ENCODE measurements at regions not wholly inside any gene's neighbourhood (a gene's known extent, or its start where the extent isn't known, plus 50 kb on each side); places are given as distances from the start of the nearest gene placed in this dataset.

DNA sequence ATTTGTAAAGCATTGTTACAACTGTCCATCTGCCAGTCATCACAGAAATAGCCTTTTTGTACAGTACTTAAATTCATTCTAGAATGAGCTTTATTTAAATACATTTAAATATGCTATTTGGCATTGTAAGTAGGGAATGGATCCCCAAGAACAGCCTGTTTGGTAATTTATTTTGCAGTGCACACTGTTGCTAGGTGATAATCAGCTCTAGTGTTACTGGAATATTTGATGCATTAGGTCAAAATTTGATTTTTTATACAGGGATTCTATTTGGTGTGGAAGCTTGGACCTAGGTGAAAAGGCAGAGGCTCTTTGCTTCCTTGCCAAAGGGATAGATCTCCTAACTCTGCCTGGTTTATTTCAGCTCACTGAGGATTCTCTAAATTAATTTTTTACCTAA lies 593.7 kb downstream of the EPM2A start:
- H3K4me3 ChIP-seq (ENCODE audit: extremely low read depth in 1 of 4, insufficient read depth in 2 of 4, low read depth in 3 of 4, low read length in 4 of 4), result no peak overlapping the region
- H3K79me1 ChIP-seq (ENCODE audit: low read depth, low read length), result no peaks in the 10 kb centered on the region
- no peak overlapping the region for H2AFZ ChIP-seq (ENCODE audit: low read length)
- no peak for FAIRE-seq
- no peak overlapping the region for H2BK120ac ChIP-seq (replicated peaks; ENCODE audit: low read depth, low read length)
- no peak overlapping the region for H4K91ac ChIP-seq (replicated peaks; ENCODE audit: insufficient read length, low read length)
- no peak overlapping the region for H3K18ac ChIP-seq (ENCODE audit: extremely low read depth, low read length)
- no peak overlapping the region for H3K4ac ChIP-seq (replicated peaks; ENCODE audit: insufficient read length, low read depth, low read length)
- H3K36me3 ChIP-seq (ENCODE audit: control insufficient read depth in 2 of 4, insufficient read depth in 4 of 4, low read length in 3 of 4), result no peaks in the 10 kb centered on the region
- CTCF ChIA-PET (ENCODE audit: partially characterized antibody), result interaction anchor here (0.9 to 1.6 kb wide), 3 partner anchors 8 to 492 kb away, joined by 3 to 5 read pairs (median 4); no protein-coding TSS in a partner anchor
- DNase-seq (ENCODE audit: low read depth in 1 of 2, low spot score in 2 of 2), result no peak
- no peak overlapping the region for H3K4me2 ChIP-seq (ENCODE audit: insufficient read depth in 1 of 2, low read depth in 2 of 2, low read length in 2 of 2)
- H3K56ac ChIP-seq (replicated peaks; ENCODE audit: insufficient read length, low read depth, low read length), result no peak overlapping the region
- no peaks in the 10 kb centered on the region for H3K27me3 ChIP-seq (replicated peaks in 1 of 4; ENCODE audit: control insufficient read depth in 3 of 4, extremely low read depth in 1 of 4, insufficient read depth in 3 of 4, low read length in 3 of 4)
- H2BK20ac ChIP-seq (ENCODE audit: low read length), result no peak overlapping the region
- no peak overlapping the region for H2AK5ac ChIP-seq (ENCODE audit: low read depth, low read length)
- no peak overlapping the region for H2BK15ac ChIP-seq (ENCODE audit: low read length)
- no peaks in the 10 kb centered on the region for H4K20me1 ChIP-seq (replicated peaks in 1 of 2; ENCODE audit: control insufficient read depth in 1 of 2, insufficient read depth in 2 of 2, low read length in 2 of 2)
- no peak overlapping the region for H2BK12ac ChIP-seq (ENCODE audit: low read depth, low read length)
- no peaks in the 10 kb centered on the region for H3K79me2 ChIP-seq (ENCODE audit: control insufficient read depth in 1 of 2, insufficient read depth in 2 of 2, low read length in 2 of 2)
- no peak overlapping the region for H3K23ac ChIP-seq (ENCODE audit: insufficient read length)
- H2BK5ac ChIP-seq (ENCODE audit: low read depth, low read length), result no peak overlapping the region
- no peaks in the 10 kb centered on the region for H3K9me3 ChIP-seq (ENCODE audit: insufficient read depth in 2 of 2, low read depth in 1 of 2, low read length in 1 of 2)
- H3K23me2 ChIP-seq (ENCODE audit: low read depth, low read length), result no peaks in the 10 kb centered on the region
- no peak overlapping the region for H4K5ac ChIP-seq (ENCODE audit: insufficient read length, low read depth, low read length)
- H3K4me1 ChIP-seq (replicated peaks in 1 of 4; ENCODE audit: control insufficient read depth in 3 of 4, insufficient read depth in 4 of 4, low read length in 3 of 4), result peaks cover 0 to 2% (median 0%) of the 10 kb centered on the region in 4 experiments; a peak in 1 of 7 replicates
- POLR2A ChIA-PET (ENCODE audit: partially characterized antibody), result no interaction called here
- H4K8ac ChIP-seq (ENCODE audit: extremely low read depth, insufficient read depth, low read length), result no peak overlapping the region
- H3K27ac ChIP-seq (ENCODE audit: low read depth, low read length), result no peak overlapping the region
- no peak overlapping the region for H3K9ac ChIP-seq (replicated peaks in 1 of 4; ENCODE audit: extremely low read depth in 1 of 4, low read depth in 3 of 4, low read length in 3 of 4)
- no peak for TF ChIP-seq TAF1 (IDR thresholded peaks at IDR 0.05; ENCODE audit: low read depth, low read length)
- no peak overlapping the region for H3K14ac ChIP-seq (ENCODE audit: insufficient read length)

Measured in H1 (cell line).